Fibroblast of lung (primary cell): ENCODE measurements at regions not wholly inside any gene's neighbourhood (a gene's known extent, or its start where the extent isn't known, plus 50 kb on each side); places are given as distances from the start of the nearest gene placed in this dataset.

Experiments used
- DNase-seq, 2 donors: peaks; one replicate each; pipeline versions ENCODE4 v3.0.0 to v3.0.0-alpha.2; 2010; ENCODE audit warnings: low read depth in 2 of 2
- H2AFZ ChIP-seq: 2 replicates; pipeline ENCODE4 v1.5.1; 2012; ENCODE audit warnings: low read length, control low read depth, inconsistent platforms
- H3K27ac ChIP-seq: 2 replicates; pipeline ENCODE4 v1.5.1; 2011; ENCODE audit warnings: low read length, control low read depth; ENCODE audit not compliant: insufficient read depth
- H3K27me3 ChIP-seq: 2 replicates; pipeline ENCODE4 v1.5.1; 2011; ENCODE audit warnings: mild to moderate bottlenecking, low read length; ENCODE audit not compliant: control insufficient read depth, insufficient read depth
- H3K36me3 ChIP-seq: 2 replicates; pipeline ENCODE4 v1.5.1; 2011; ENCODE audit warnings: low read length; ENCODE audit not compliant: control insufficient read depth, insufficient read depth
- H3K4me1 ChIP-seq: 2 replicates; pipeline ENCODE4 v1.5.1; 2011; ENCODE audit warnings: low read length; ENCODE audit not compliant: control insufficient read depth, insufficient read depth; ENCODE audit errors: extremely low read depth
- H3K4me2 ChIP-seq: 2 replicates; pipeline ENCODE4 v1.5.1; 2011; ENCODE audit warnings: low read length, control low read depth; ENCODE audit not compliant: insufficient read depth; ENCODE audit errors: extremely low read depth
- H3K4me3 ChIP-seq, 4 experiments: fragments of 200-600 bp in 1 of 4; sonication (generic) in 1 of 4; replicated peaks in 1 of 4; 2 replicates each; pipeline ENCODE4 v1.5.1; 2011 to 2016; ENCODE audit warnings: low read length in 4 of 4, low read depth in 3 of 4, mild to moderate bottlenecking in 3 of 4, control low read depth in 2 of 4, inconsistent platforms in 1 of 4, mixed read lengths in 1 of 4; ENCODE audit not compliant: insufficient read depth in 1 of 4; ENCODE audit errors: control extremely low read depth in 1 of 4
- H3K79me2 ChIP-seq: 2 replicates; pipeline ENCODE4 v1.5.1; 2012; ENCODE audit warnings: mild to moderate bottlenecking, low read length, inconsistent platforms; ENCODE audit not compliant: control insufficient read depth, insufficient read depth
- H3K9ac ChIP-seq: 2 replicates; pipeline ENCODE4 v1.5.1; 2011; ENCODE audit warnings: mild to moderate bottlenecking, low read length, control low read depth; ENCODE audit not compliant: insufficient read depth
- H3K9me3 ChIP-seq: 2 replicates; pipeline ENCODE4 v1.5.1; 2012; ENCODE audit warnings: low read depth, low read length; ENCODE audit not compliant: control insufficient read depth, insufficient read depth
- H4K20me1 ChIP-seq: 2 replicates; pipeline ENCODE4 v1.5.1; 2011; ENCODE audit warnings: low read length; ENCODE audit not compliant: control insufficient read depth, insufficient read depth; ENCODE audit errors: extremely low read depth
- CTCF ChIP-seq, 2 donors: IDR thresholded peaks in 1 of 2; conservative IDR thresholded peaks in 1 of 2; 1 replicate in 1 of 2; 2 replicates in 1 of 2; pipeline ENCODE4 v1.5.1; 2011 to 2012; ENCODE audit warnings: low read length in 2 of 2, control low read depth in 1 of 2, inconsistent platforms in 1 of 2, low read depth in 1 of 2, mild to moderate bottlenecking in 1 of 2
- EZH2 ChIP-seq: IDR thresholded peaks from 2 replicates; pipeline ENCODE4 v1.5.1; 2012; ENCODE audit warnings: low read length, control low read depth, mild to moderate bottlenecking; ENCODE audit errors: missing control alignments

GRCh38 chr6:103000688-103001087 is 1607.2 kb downstream of the GRIK2 start:
- Histone ChIP-seq H3K9ac (no peak overlapping the region), H3K27ac (no peak overlapping the region), H3K4me3 (no peak overlapping the region), H3K4me1 (no peaks in the 10 kb centered on the region), H3K4me2 (no peak overlapping the region), H3K79me2 (no peaks in the 10 kb centered on the region), H3K36me3 (no peaks in the 10 kb centered on the region), H2AFZ (no peak overlapping the region), H4K20me1 (no peaks in the 10 kb centered on the region), H3K27me3 (no peaks in the 10 kb centered on the region), H3K9me3 (no peaks in the 10 kb centered on the region)
- DNase-seq = no peak
- no peak for TF ChIP-seq CTCF (conservative IDR thresholded peaks at IDR 0.05 in 1 of 2, IDR thresholded peaks at IDR 0.05 in 1 of 2; ENCODE audit: low read depth in 1 of 2, low read length in 2 of 2)

DNA sequence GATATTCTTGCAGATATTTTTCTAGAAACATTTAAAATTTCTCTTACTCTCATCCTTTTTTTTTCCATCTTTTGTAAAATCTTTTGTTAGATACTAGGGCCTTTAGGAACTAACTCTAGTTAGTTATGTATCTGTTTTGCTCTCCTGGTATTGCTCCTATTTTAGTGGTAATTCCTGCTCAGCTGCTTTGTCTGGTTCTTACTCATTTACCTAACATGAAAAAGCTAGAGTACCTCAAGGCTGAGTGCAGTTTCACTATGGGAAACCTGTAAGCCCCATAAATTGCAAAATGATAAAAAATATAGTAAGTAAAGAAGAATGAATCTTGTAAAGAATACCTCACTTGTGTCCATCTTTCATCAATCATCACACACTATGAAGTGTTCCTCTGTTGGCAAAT is 1602.0 kb downstream of the GRIK2 start:
- Histone ChIP-seq H3K27me3 (no peaks in the 10 kb centered on the region), H3K4me1 (no peaks in the 10 kb centered on the region), H3K4me3 (no peak overlapping the region), H3K9ac (no peak overlapping the region), H3K36me3 (no peaks in the 10 kb centered on the region), H4K20me1 (no peaks in the 10 kb centered on the region), H2AFZ (no peak overlapping the region), H3K79me2 (no peaks in the 10 kb centered on the region), H3K27ac (no peak overlapping the region), H3K4me2 (no peak overlapping the region), H3K9me3 (no peaks in the 10 kb centered on the region)
- TF ChIP-seq EZH2 = no peak
- no peak for TF ChIP-seq CTCF (conservative IDR thresholded peaks at IDR 0.05 in 1 of 2, IDR thresholded peaks at IDR 0.05 in 1 of 2; ENCODE audit: low read depth in 1 of 2, low read length in 2 of 2)
- no peak for DNase-seq

DNA sequence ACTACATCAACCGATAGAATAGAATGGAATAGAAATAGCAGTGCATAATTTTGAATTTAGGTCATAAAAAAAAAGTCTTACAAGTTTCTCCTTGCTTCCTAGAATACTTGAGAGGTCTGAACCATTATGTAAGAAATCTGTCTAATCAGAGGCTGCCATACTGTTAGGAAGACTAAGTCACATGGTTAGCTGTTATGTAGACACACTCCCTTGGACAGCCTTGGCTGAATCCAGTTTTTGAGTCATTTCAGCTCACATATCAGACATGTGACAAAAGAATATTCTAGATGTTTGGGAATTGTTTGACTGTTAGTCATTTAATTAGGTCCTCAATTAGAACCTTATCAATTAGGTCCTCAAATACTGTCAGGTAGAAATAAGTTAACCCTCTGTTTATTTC is 1601.4 kb downstream of the GRIK2 start:
- Histone ChIP-seq H3K36me3 (no peaks in the 10 kb centered on the region), H3K79me2 (no peaks in the 10 kb centered on the region), H2AFZ (no peak overlapping the region), H3K4me2 (no peak overlapping the region), H3K4me1 (no peaks in the 10 kb centered on the region), H4K20me1 (no peaks in the 10 kb centered on the region), H3K27ac (no peak overlapping the region), H3K9ac (no peak overlapping the region), H3K9me3 (no peaks in the 10 kb centered on the region), H3K4me3 (no peak overlapping the region), H3K27me3 (no peaks in the 10 kb centered on the region)
- DNase-seq = no peak
- TF ChIP-seq CTCF (conservative IDR thresholded peaks at IDR 0.05 in 1 of 2, IDR thresholded peaks at IDR 0.05 in 1 of 2; ENCODE audit: low read depth in 1 of 2, low read length in 2 of 2) = no peak
- no peak for TF ChIP-seq EZH2
